ENCODE measurements at regions not wholly inside any gene's neighbourhood (a gene's known extent, or its start where the extent isn't known, plus 50 kb on each side); places are given as distances from the start of the nearest gene placed in this dataset.

DNA sequence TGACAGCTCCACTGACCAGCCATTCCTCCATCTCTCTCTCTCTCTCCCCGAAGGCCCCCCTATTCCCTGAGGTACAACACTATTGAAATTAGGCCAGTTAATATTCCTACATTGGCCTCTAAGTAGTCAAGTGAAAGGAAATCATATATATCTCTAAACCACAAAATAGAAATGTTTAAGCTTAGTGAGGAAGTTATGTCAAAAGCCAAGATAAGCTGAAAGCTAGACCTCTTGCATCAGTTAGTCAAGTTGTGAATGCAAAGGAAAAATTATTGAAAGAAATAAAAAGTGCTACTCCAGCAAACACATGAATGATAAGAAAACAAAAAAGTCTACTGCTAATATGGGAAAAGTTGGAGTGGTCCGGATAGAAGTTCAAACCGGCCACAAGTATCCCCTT, 301.3 kb upstream of the RBMS1 start:
- Histone ChIP-seq H3K27me3 (no peaks in the 10 kb centered on the region), H3K4me1 (replicated peaks in 1 of 2) (no peaks in the 10 kb centered on the region), H3K4me3 (no peak overlapping the region), H3K27ac (no peak overlapping the region), H3K36me3 (replicated peaks in 1 of 2) (no peaks in the 10 kb centered on the region), H3K9me3 (replicated peaks in 1 of 3) (no peaks in the 10 kb centered on the region)
- no peak for TF ChIP-seq CTCF (IDR thresholded peaks at IDR 0.05)
- no peak for TF ChIP-seq POLR2A (IDR thresholded peaks at IDR 0.05)
- intact Hi-C loops (cut with DNase I), result no loop called here
- no peak for DNase-seq
- WGBS, 4 donors, result 78 to 89% (median 82%) methylated on average over 3 of the region's 3 CpGs

DNA sequence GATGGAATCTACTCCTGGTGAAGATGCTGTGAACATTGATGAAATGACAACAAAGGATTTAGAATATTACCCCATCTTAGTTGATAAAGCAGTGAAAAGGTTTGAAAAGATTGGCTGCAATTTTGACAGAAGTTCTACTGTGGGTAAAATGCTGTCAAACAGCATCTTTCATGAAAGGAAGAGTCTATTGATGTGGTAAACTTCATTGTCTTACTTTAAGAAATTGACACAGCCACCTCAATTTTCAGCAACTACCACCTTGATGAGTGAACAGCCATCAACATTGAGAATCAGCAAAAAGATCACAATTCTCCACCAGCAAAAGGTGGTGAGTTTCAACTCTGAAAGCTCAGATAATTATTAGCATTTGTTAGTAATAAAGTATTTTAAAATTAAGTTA, 310.3 kb upstream of the RBMS1 start:
- no peaks in the 10 kb centered on the region for H3K9me3 ChIP-seq (replicated peaks in 1 of 3)
- H3K36me3 ChIP-seq (replicated peaks in 1 of 2), result no peaks in the 10 kb centered on the region
- H3K4me1 ChIP-seq (replicated peaks in 1 of 2), result no peaks in the 10 kb centered on the region
- H3K27ac ChIP-seq, result no peak overlapping the region
- intact Hi-C loops (cut with DNase I), result no loop called here
- TF ChIP-seq CTCF (IDR thresholded peaks at IDR 0.05), result no peak
- no peak for TF ChIP-seq POLR2A (IDR thresholded peaks at IDR 0.05)
- no peaks in the 10 kb centered on the region for H3K27me3 ChIP-seq
- no peak for DNase-seq
- H3K4me3 ChIP-seq, result no peak overlapping the region

DNA sequence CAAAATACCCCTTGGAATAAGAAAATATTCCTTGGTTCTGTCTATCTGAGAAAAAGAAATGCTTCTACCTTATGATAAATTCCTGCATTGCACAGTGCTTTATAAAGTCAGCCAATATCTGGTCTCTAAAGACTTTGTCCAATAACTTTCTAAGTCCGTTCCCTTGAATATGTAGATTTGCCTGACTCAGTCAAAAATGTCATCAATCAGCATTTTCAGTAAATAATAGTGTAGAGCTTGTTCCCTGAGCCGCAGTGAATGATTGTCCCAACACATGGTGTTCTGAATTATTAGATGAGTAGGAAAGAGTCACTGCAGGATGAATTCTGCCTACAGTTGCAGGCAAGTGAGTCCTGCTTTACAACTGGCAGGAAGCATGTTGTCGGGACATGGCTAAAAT, 316.8 kb upstream of the RBMS1 start:
- TF ChIP-seq CTCF (IDR thresholded peaks at IDR 0.05), result no peak
- no peak for TF ChIP-seq POLR2A (IDR thresholded peaks at IDR 0.05)
- WGBS, 4 donors, result 80 to 85% (median 82%) methylated on average over 3 of the region's 3 CpGs
- no peak overlapping the region for H3K4me3 ChIP-seq
- H3K4me1 ChIP-seq (replicated peaks in 1 of 2), result no peaks in the 10 kb centered on the region
- DNase-seq, result no peak
- H3K36me3 ChIP-seq (replicated peaks in 1 of 2), result no peaks in the 10 kb centered on the region
- H3K9me3 ChIP-seq (replicated peaks in 1 of 3), result no peaks in the 10 kb centered on the region
- intact Hi-C loops (cut with DNase I), result no loop called here
- H3K27ac ChIP-seq, result no peak overlapping the region
- no peaks in the 10 kb centered on the region for H3K27me3 ChIP-seq

DNA sequence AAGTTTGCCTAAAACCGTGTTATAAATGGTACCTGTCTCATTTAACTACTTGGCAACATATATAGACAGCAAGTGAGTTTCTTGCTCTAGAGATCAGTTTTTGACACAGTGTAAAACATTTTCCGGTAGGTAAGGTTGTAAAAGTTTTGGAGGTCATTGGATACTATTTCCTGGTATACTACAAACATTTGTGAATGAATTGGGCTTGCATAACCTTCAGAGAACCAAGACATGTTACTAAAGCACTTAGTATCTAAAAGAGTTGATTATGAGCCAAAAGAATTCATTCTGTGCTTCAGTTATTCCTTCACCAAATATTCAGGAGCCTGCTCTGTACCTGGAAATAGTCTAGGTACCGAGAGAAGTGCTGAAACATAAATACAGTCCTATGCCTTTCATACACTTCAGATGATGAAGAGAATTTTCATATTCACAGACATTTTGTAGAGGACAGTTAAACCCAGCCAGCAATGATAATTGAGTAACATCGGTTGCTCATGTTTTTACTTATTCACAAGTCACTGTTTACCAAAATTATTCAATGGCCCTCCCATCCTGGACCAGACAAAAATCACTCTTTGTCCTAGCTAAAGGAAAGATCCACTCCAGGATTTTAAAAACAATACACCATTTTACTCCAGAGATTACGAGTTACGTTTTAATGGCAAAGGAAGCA, 319.4 kb upstream of the RBMS1 start:
- Histone ChIP-seq H3K36me3 (replicated peaks in 1 of 2) (no peaks in the 10 kb centered on the region), H3K4me1 (replicated peaks in 1 of 2) (no peaks in the 10 kb centered on the region), H3K27me3 (no peaks in the 10 kb centered on the region), H3K4me3 (no peak overlapping the region), H3K9me3 (replicated peaks in 1 of 3) (no peaks in the 10 kb centered on the region), H3K27ac (no peak overlapping the region)
- no peak for DNase-seq
- intact Hi-C loops (cut with DNase I), result no loop called here
- no peak for TF ChIP-seq POLR2A (IDR thresholded peaks at IDR 0.05)
- TF ChIP-seq CTCF (IDR thresholded peaks at IDR 0.05), result no peak
- WGBS, 4 donors, result 73 to 75% (median 73%) methylated on average over 6 of the region's 6 CpGs
